Cardiac muscle cell (in vitro differentiated cells and primary cell): ENCODE measurements at regions not wholly inside any gene's neighbourhood (a gene's known extent, or its start where the extent isn't known, plus 50 kb on each side); places are given as distances from the start of the nearest gene placed in this dataset.

Source experiments
- DNase-seq, 2 donors: peaks; one replicate each; pipeline versions ENCODE4 v3.0.0 to v3.0.0-alpha.2; 2010 to 2017; ENCODE audit warnings: low read depth in 1 of 2, low spot score in 1 of 2
- H3K27ac ChIP-seq: fragments of 200-600 bp; sonication (generic); 2 replicates; pipeline ENCODE4 v1.5.1; 2016
- H3K27me3 ChIP-seq: fragments of 200-600 bp; sonication (generic); 2 replicates; pipeline ENCODE4 v1.6.0; 2016; ENCODE audit warnings: control low read depth
- H3K36me3 ChIP-seq: fragments of 200-600 bp; sonication (generic); 2 replicates; pipeline ENCODE4 v1.5.1; 2016; ENCODE audit warnings: control low read depth
- H3K4me1 ChIP-seq: fragments of 200-600 bp; sonication (generic); 2 replicates; pipeline ENCODE4 v1.8.1; 2017; ENCODE audit warnings: low read depth, mild to moderate bottlenecking, mixed run types
- H3K4me3 ChIP-seq: fragments of 200-600 bp; sonication (generic); 2 replicates; pipeline ENCODE4 v1.5.1; 2016; ENCODE audit warnings: mild to moderate bottlenecking
- H3K9me3 ChIP-seq: fragments of 200-600 bp; sonication (generic); 2 replicates; pipeline ENCODE4 v1.5.1; 2017; ENCODE audit warnings: low read depth, mild to moderate bottlenecking, control low read depth
- TF ChIP-seq, protein P1 (sequence below): IDR thresholded peaks from 2 replicates; pipeline ENCODE4 v1.5.1; 2012; ENCODE audit warnings: low read depth, mild to moderate bottlenecking, low read length

DNA sequence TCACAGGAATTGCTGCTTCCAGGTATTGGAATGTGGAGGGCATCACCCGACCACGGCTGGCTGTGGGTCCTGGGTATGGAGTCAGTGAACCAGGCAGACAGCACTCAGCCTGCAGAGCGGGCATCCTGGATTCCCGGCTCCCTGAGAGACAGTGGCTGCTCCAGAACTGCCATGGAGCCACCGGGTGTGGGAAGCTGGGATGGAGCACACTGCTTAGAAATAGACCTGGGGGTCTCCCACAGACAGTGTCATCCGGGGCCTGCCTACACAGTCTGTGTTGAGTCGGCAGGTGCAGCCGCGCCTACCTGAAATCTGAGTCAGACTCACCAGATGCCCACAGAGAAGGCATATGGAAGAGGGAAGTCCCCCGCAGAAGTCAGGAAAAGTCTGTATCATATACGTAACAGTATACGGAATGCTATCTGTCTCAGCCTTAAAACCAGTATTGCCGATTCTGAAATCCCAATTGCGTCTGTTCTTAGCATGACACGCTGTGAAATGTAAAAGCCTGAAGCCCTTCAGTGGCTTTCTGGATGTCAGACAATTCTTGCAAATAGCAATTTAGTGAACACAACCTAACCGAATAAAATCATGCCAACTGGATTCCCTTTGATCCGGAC lies 509.7 kb upstream of the MYT1L start:
- H3K4me3 ChIP-seq = no peak overlapping the region
- no peak overlapping the region for H3K27ac ChIP-seq
- TF ChIP-seq, protein P1, sequence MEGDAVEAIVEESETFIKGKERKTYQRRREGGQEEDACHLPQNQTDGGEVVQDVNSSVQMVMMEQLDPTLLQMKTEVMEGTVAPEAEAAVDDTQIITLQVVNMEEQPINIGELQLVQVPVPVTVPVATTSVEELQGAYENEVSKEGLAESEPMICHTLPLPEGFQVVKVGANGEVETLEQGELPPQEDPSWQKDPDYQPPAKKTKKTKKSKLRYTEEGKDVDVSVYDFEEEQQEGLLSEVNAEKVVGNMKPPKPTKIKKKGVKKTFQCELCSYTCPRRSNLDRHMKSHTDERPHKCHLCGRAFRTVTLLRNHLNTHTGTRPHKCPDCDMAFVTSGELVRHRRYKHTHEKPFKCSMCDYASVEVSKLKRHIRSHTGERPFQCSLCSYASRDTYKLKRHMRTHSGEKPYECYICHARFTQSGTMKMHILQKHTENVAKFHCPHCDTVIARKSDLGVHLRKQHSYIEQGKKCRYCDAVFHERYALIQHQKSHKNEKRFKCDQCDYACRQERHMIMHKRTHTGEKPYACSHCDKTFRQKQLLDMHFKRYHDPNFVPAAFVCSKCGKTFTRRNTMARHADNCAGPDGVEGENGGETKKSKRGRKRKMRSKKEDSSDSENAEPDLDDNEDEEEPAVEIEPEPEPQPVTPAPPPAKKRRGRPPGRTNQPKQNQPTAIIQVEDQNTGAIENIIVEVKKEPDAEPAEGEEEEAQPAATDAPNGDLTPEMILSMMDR = no peak
- DNase-seq = no peak
- H3K9me3 ChIP-seq = no peaks in the 10 kb centered on the region
- no peaks in the 10 kb centered on the region for H3K27me3 ChIP-seq
- no peaks in the 10 kb centered on the region for H3K36me3 ChIP-seq
- no peaks in the 10 kb centered on the region for H3K4me1 ChIP-seq

DNA sequence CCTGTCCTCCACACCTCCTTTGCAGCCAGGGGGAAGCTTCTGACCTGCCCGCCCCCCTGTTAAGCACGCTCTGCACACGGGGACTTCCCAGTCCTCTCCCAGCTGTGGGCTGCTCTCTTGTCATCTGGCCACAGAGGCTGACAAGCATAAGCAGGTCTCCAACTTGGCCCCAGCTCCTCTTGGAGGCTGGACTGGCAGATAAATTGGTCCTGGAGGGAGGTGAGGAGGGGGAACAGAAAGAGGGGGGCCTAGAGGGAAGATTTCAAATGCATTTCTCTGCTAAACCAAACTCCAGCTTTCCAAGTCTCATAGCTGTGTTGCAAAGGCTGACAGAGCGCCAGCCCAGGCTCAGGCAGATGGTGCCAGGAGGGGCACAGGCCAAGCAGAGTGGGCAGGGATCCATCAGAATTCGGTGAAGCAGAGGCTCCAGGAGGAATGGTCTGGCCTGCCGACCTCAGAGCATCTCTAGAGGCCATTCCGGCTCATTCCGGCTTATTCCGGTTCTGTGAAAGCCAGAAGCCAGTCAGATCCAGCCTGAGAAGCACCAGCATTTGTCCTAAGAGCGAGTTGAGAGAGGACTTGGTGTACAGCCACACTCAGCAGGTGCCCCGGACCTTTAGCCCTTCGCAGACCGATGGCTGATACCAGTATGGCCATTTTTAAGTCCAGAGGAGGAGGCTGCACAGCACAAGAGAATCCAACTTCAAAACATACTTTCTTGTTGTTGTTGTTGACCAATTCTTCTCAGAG lies 508.9 kb upstream of the MYT1L start:
- no peak overlapping the region for H3K4me3 ChIP-seq
- H3K27ac ChIP-seq = no peak overlapping the region
- no peaks in the 10 kb centered on the region for H3K9me3 ChIP-seq
- no peaks in the 10 kb centered on the region for H3K4me1 ChIP-seq
- H3K27me3 ChIP-seq = no peaks in the 10 kb centered on the region
- TF ChIP-seq, protein P1 = no peak
- no peaks in the 10 kb centered on the region for H3K36me3 ChIP-seq
- DNase-seq = no peak

DNA sequence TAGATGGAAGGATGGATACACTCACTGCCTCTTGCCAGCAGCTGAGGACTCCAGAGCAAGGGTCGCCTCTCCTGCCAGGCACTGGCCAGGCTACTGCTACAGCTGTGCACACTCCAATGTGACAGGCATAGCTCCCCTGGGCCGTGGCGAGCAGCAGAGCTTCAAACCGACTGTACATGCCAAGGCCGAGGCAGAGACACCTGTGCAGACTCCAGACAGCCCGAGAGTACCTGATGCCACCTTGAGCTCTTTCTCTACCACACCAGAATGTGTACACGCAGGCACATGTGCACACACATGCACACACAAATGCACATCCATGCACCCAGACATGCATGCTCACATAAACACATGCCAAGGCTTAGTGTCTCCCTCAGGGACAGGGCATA lies 508.3 kb upstream of the MYT1L start:
- DNase-seq = no peak
- Histone ChIP-seq H3K9me3 (no peaks in the 10 kb centered on the region), H3K4me3 (no peak overlapping the region), H3K4me1 (no peaks in the 10 kb centered on the region), H3K27me3 (no peaks in the 10 kb centered on the region), H3K27ac (no peak overlapping the region), H3K36me3 (no peaks in the 10 kb centered on the region)
- TF ChIP-seq, protein P1 = no peak

DNA sequence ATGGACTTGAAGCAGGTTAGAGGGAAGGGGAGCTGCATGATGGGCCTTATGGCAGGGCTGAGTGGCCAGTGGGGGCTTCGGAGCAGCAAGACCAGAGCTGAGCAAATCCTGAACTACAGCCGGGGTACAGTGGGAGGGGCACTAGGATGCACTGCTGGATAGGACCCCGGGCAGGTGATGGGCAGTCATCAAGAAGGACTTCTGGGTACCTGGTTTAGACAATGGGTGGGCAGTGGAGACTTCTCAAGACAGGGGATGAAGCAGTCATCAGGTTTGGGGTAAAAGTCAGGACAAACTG lies 507.4 kb upstream of the MYT1L start:
- H3K36me3 ChIP-seq = no peaks in the 10 kb centered on the region
- no peaks in the 10 kb centered on the region for H3K27me3 ChIP-seq
- H3K4me1 ChIP-seq = no peaks in the 10 kb centered on the region
- TF ChIP-seq, protein P1 = no peak
- H3K4me3 ChIP-seq = no peak overlapping the region
- no peaks in the 10 kb centered on the region for H3K9me3 ChIP-seq
- no peak for DNase-seq
- H3K27ac ChIP-seq = no peak overlapping the region

DNA sequence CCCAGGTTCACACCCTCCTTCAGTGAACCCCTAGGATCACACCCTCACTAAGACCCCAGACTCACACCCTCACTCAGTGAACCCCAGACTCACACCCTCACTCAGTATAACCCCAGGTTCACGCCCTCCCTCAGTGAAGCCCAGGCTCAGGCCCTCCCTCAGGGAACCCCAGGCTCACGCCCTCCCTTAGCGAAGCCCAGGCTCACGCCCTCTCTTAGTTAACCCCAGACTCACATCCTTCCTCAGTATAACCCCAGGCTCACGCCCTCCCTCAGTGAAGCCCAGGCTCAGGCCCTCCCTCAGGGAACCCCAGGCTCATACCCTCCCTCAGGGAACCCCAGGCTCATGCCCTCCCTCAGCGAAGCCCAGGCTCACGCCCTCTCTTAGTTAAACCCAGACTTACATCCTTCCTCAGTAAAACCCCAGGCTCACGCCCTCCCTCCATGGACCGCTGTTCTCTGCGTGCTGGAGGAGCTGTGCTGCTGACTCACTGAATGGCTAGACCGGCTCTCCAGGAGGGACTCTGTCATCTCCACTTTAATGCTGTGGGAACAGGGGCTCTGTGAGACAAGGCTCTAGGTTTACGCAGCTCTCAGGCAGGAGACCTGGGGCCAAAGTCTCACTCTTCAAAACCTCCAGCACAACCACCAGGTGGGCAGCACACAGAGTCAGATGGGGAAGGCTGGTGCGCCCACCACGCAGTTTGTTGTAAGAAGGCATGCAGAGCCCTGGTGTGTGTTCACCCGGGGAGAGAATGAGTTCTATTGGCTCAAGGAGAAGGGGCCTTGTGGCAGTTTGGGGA lies 506.9 kb upstream of the MYT1L start:
- TF ChIP-seq, protein P1 = no peak
- Histone ChIP-seq H3K27ac (no peak overlapping the region), H3K4me1 (no peaks in the 10 kb centered on the region), H3K4me3 (no peak overlapping the region), H3K9me3 (no peaks in the 10 kb centered on the region), H3K36me3 (no peaks in the 10 kb centered on the region), H3K27me3 (no peaks in the 10 kb centered on the region)
- DNase-seq = no peak
